ENCODE measurements at regions not wholly inside any gene's neighbourhood (a gene's known extent, or its start where the extent isn't known, plus 50 kb on each side); places are given as distances from the start of the nearest gene placed in this dataset.

- FAIRE-seq (no peak), DNase-seq (ENCODE audit: insufficient read length, low spot score) (no peak)
Observed at GRCh38 chr7:131969560-131969959, 413.1 kb upstream of the PODXL start.

GRCh38 chr7:131967216-131967730, 410.8 kb upstream of the PODXL start:
- peak; percentile 63 for FAIRE-seq
- DNase-seq (ENCODE audit: insufficient read length, low spot score) = no peak

More at GRCh38 chr7:131969560-131969959, 413.1 kb upstream of the PODXL start:
- no peak for TF ChIP-seq CTCF (IDR thresholded peaks at IDR 0.05; ENCODE audit: insufficient read depth, missing control alignments)

GRCh38 chr7:131964203-131964602, 407.8 kb upstream of the PODXL start:
- FAIRE-seq = no peak
- no peak for DNase-seq (ENCODE audit: insufficient read length, low spot score)
- TF ChIP-seq CTCF (IDR thresholded peaks at IDR 0.05; ENCODE audit: insufficient read depth, missing control alignments) = no peak

More at GRCh38 chr7:131967216-131967730, 410.8 kb upstream of the PODXL start:
- TF ChIP-seq CTCF (IDR thresholded peaks at IDR 0.05; ENCODE audit: insufficient read depth, missing control alignments) = no peak

- DNase-seq (ENCODE audit: insufficient read length, low spot score) (no peak), FAIRE-seq (no peak)
- no peak for TF ChIP-seq CTCF (IDR thresholded peaks at IDR 0.05; ENCODE audit: insufficient read depth, missing control alignments)
Observed at GRCh38 chr7:131961054-131961680, 404.7 kb upstream of the PODXL start.

GRCh38 chr7:131959106-131959812, 402.8 kb upstream of the PODXL start:
- no peak for FAIRE-seq
- DNase-seq (ENCODE audit: insufficient read length, low spot score) = no peak
- TF ChIP-seq CTCF (IDR thresholded peaks at IDR 0.05; ENCODE audit: insufficient read depth, missing control alignments) = no peak

- FAIRE-seq = no peak
- no peak for DNase-seq (ENCODE audit: insufficient read length, low spot score)
- no peak for TF ChIP-seq CTCF (IDR thresholded peaks at IDR 0.05; ENCODE audit: insufficient read depth, missing control alignments)
Observed at GRCh38 chr7:131957338-131958020, 401.1 kb upstream of the PODXL start.
